ENCODE measurements at regions not wholly inside any gene's neighbourhood (a gene's known extent, or its start where the extent isn't known, plus 50 kb on each side); places are given as distances from the start of the nearest gene placed in this dataset.

DNA sequence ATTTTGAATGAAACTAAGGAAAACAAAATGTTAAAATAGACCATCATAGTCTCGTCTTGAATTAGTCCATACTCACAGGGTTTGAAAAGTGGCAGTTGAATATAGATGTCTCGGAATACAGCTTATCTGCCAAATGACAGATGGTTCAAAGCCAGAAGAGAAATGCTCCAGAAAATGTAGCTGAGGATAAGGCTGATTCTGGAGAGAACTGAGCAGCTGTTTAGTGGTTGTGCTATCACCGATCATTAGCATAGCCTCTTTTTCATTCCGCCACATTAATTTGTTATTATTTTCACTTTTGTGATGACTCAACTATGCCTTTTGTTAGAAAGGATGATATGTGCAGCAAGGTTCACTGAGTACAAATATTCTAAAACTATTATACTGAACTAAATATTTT, 390.2 kb upstream of the MAN1A1 start:
- no peak for TF ChIP-seq EZH2phosphoT487 (IDR thresholded peaks at IDR 0.05; ENCODE audit: borderline replicate concordance, low read depth, low read length)
- TF ChIP-seq, protein P1, sequence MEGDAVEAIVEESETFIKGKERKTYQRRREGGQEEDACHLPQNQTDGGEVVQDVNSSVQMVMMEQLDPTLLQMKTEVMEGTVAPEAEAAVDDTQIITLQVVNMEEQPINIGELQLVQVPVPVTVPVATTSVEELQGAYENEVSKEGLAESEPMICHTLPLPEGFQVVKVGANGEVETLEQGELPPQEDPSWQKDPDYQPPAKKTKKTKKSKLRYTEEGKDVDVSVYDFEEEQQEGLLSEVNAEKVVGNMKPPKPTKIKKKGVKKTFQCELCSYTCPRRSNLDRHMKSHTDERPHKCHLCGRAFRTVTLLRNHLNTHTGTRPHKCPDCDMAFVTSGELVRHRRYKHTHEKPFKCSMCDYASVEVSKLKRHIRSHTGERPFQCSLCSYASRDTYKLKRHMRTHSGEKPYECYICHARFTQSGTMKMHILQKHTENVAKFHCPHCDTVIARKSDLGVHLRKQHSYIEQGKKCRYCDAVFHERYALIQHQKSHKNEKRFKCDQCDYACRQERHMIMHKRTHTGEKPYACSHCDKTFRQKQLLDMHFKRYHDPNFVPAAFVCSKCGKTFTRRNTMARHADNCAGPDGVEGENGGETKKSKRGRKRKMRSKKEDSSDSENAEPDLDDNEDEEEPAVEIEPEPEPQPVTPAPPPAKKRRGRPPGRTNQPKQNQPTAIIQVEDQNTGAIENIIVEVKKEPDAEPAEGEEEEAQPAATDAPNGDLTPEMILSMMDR (conservative IDR thresholded peaks at IDR 0.05; ENCODE audit: low read length), result no peak
- ChIA-PET POLR2A (interaction anchor here (0.6 to 1.9 kb wide), 3 partner anchors 10 to 392 kb away, joined by 3 to 6 read pairs (median 6); no protein-coding TSS in a partner anchor), CTCF (ENCODE audit: unreplicated experiment) (no interaction called here)
- H3K36me3 ChIP-seq (ENCODE audit: insufficient read depth, low read length), result no peaks in the 10 kb centered on the region
- intact Hi-C loops (cut with micrococcal nuclease; ENCODE audit: unreplicated experiment), result loop anchor here (5.0 kb wide), 3 partner anchors 318 to 592 kb away; no protein-coding TSS in a partner anchor
- no peak overlapping the region for H3K27ac ChIP-seq (ENCODE audit: low read depth, low read length, poor library complexity, severe bottlenecking)
- no peak overlapping the region for H3K4me3 ChIP-seq (ENCODE audit: low read depth, low read length, poor library complexity, severe bottlenecking)
- DNase-seq (ENCODE audit: low spot score), result no peak
- no peaks in the 10 kb centered on the region for H3K9me3 ChIP-seq (ENCODE audit: low read length)
- H2AFZ ChIP-seq (ENCODE audit: low read length), result peak overlapping the region; percentile 32; the same call in 1 of the 2 replicates
- no peaks in the 10 kb centered on the region for H3K9me2 ChIP-seq (ENCODE audit: insufficient read depth, low read length)
- no peaks in the 10 kb centered on the region for H4K20me1 ChIP-seq (ENCODE audit: insufficient read depth, low read length)
- peaks cover 23% of the 10 kb centered on the region for H3K4me1 ChIP-seq (ENCODE audit: insufficient read depth, low read length, poor library complexity, severe bottlenecking)
- H3K4me2 ChIP-seq (ENCODE audit: low read length), result no peak overlapping the region
- no peaks in the 10 kb centered on the region for H3K79me2 ChIP-seq (ENCODE audit: insufficient read depth, low read depth, low read length)
- no TSS peak for BruUV-seq (replicated peaks)

- no peaks in the 10 kb centered on the region for H3K79me2 ChIP-seq (ENCODE audit: insufficient read depth, low read depth, low read length)
- H2AFZ ChIP-seq (ENCODE audit: low read length), result peak overlapping the region; percentile 29; the same call in 1 of the 2 replicates
- no peaks in the 10 kb centered on the region for H3K9me3 ChIP-seq (ENCODE audit: low read length)
- ChIA-PET CTCF (ENCODE audit: unreplicated experiment) (no interaction called here), POLR2A (interaction anchor here (0.6 to 1.9 kb wide), 2 partner anchors 8 to 11 kb away, joined by 3 to 6 read pairs; no protein-coding TSS in a partner anchor)
- no peaks in the 10 kb centered on the region for H3K36me3 ChIP-seq (ENCODE audit: insufficient read depth, low read length)
- H3K4me2 ChIP-seq (ENCODE audit: low read length), result no peak overlapping the region
- no peak overlapping the region for H3K4me3 ChIP-seq (ENCODE audit: low read depth, low read length, poor library complexity, severe bottlenecking)
- BruUV-seq (replicated peaks), result no TSS peak
- peaks cover 23% of the 10 kb centered on the region for H3K4me1 ChIP-seq (ENCODE audit: insufficient read depth, low read length, poor library complexity, severe bottlenecking)
- no peak overlapping the region for H3K27ac ChIP-seq (ENCODE audit: low read depth, low read length, poor library complexity, severe bottlenecking)
- TF ChIP-seq, protein P1 (conservative IDR thresholded peaks at IDR 0.05; ENCODE audit: low read length), result no peak
- no peak for TF ChIP-seq EZH2phosphoT487 (IDR thresholded peaks at IDR 0.05; ENCODE audit: borderline replicate concordance, low read depth, low read length)
- H3K9me2 ChIP-seq (ENCODE audit: insufficient read depth, low read length), result no peaks in the 10 kb centered on the region
- no peaks in the 10 kb centered on the region for H4K20me1 ChIP-seq (ENCODE audit: insufficient read depth, low read length)
- DNase-seq (ENCODE audit: low spot score), result no peak
- intact Hi-C loops (cut with micrococcal nuclease; ENCODE audit: unreplicated experiment), result no loop called here
Measured at GRCh38 chr6:119738425-119738824, 388.9 kb upstream of the MAN1A1 start.

DNA sequence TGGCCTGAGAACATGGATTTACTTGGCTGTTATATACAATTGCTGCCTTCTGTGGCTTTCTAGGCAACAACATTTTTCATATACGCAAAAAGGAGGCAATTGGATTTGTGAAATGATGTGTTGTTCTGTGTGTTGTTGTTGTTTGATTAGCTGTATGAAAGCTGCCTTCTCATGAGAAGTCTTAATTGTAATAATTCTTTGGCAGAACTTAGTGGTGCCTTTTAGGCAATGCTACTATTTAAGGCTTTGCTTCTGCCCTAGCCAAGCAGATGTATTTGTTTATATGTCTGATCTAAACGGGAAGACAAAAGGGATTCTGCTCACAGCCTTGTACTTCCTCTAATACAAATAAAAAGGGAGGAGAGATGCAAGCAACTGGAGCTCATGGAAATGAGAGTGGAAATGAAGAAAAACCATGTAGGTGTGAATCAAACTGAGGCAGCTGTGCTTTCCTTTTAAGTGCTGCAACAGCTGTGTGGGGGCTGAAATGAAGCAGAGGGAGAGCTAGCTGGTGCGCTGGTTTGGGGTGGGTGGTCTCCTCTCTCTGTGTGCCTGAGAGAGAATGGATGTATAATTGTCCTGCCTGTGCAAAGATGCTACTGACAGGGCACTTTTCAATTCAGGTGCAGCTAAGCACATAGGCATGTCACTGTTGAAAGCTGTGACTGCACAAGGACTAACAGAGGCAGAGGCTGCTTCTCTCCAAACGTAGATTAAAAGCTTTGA, 386.9 kb upstream of the MAN1A1 start:
- no peaks in the 10 kb centered on the region; the same call in 1 of the 2 replicates for H3K36me3 ChIP-seq (ENCODE audit: insufficient read depth, low read length)
- no peak overlapping the region for H3K4me3 ChIP-seq (ENCODE audit: low read depth, low read length, poor library complexity, severe bottlenecking)
- ChIA-PET CTCF (ENCODE audit: unreplicated experiment) (no interaction called here), POLR2A (interaction anchor here (0.6 to 1.5 kb wide), 4 partner anchors 9 to 585 kb away, joined by 3 read pairs; no protein-coding TSS in a partner anchor)
- no TSS peak for BruUV-seq (replicated peaks)
- no peak overlapping the region; the same call in 1 of the 2 replicates for H3K4me2 ChIP-seq (ENCODE audit: low read length)
- H3K9me2 ChIP-seq (ENCODE audit: insufficient read depth, low read length), result no peaks in the 10 kb centered on the region
- TF ChIP-seq, protein P1 (conservative IDR thresholded peaks at IDR 0.05; ENCODE audit: low read length), result no peak
- H3K9me3 ChIP-seq (ENCODE audit: low read length), result no peaks in the 10 kb centered on the region
- H4K20me1 ChIP-seq (ENCODE audit: insufficient read depth, low read length), result no peaks in the 10 kb centered on the region
- peak; percentile 10 for DNase-seq (ENCODE audit: low spot score)
- H2AFZ ChIP-seq (ENCODE audit: low read length), result peak overlapping the region; percentile 69; the same call in 1 of the 2 replicates
- no peak overlapping the region for H3K27ac ChIP-seq (ENCODE audit: low read depth, low read length, poor library complexity, severe bottlenecking)
- H3K4me1 ChIP-seq (ENCODE audit: insufficient read depth, low read length, poor library complexity, severe bottlenecking), result peaks cover 18% of the 10 kb centered on the region
- intact Hi-C loops (cut with micrococcal nuclease; ENCODE audit: unreplicated experiment), result no loop called here
- H3K79me2 ChIP-seq (ENCODE audit: insufficient read depth, low read depth, low read length), result no peaks in the 10 kb centered on the region
